ENCODE measurements at regions not wholly inside any gene's neighbourhood (a gene's known extent, or its start where the extent isn't known, plus 50 kb on each side); places are given as distances from the start of the nearest gene placed in this dataset.

DNA sequence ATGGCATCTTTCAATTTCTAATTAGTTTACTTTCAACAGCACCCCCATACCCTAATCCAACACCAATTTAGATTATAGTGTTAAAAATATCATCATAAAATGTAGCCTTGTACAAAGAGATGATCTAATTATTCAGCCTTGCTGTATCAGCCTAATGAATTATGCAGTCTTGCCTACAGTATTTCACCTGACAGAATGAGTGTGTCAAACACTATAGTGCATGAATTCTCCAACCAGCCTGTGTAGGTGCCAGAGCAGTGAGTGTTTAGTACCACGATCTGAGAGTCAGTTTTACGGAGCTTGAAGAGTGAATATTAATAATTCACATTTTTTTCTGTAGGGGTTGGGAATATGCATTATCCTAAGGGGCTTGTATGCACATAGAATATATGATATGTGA, 411.6 kb upstream of the SLC14A2 start:
- Histone ChIP-seq H3K27me3 (ENCODE audit: control insufficient read depth, insufficient read depth, low read length) (peaks cover 4% of the 10 kb centered on the region; the same call in 1 of the 2 replicates), H3K56ac (ENCODE audit: extremely low read depth, insufficient read depth, low read length) (no peak overlapping the region), H2AFZ (replicated peaks; ENCODE audit: low read length, poor library complexity) (no peak overlapping the region), H3K14ac (replicated peaks; ENCODE audit: low read depth, low read length) (no peak overlapping the region), H3K9ac (ENCODE audit: low read depth, low read length) (no peak overlapping the region), H3K9me3 (ENCODE audit: control insufficient read depth, insufficient read depth, low read length) (no peaks in the 10 kb centered on the region), H4K20me1 (ENCODE audit: insufficient read depth, low read length) (no peaks in the 10 kb centered on the region), H3K18ac (ENCODE audit: low read depth, low read length) (no peak overlapping the region), H4K5ac (ENCODE audit: low read depth, low read length) (no peak overlapping the region), H2BK15ac (ENCODE audit: low read depth, low read length) (no peak overlapping the region), H3K4me3 (ENCODE audit: insufficient read depth, low read depth, low read length) (no peak overlapping the region), H3K4me1 (ENCODE audit: control insufficient read depth, insufficient read depth, low read length) (no peaks in the 10 kb centered on the region), H3K9me1 (ENCODE audit: insufficient read depth, low read length) (no peaks in the 10 kb centered on the region), H2BK5ac (ENCODE audit: low read depth, low read length, poor library complexity, severe bottlenecking) (no peak overlapping the region), H3K4ac (ENCODE audit: low read depth, low read length) (no peak overlapping the region), H4K91ac (ENCODE audit: insufficient read depth, low read depth, low read length) (no peak overlapping the region), H3K27ac (ENCODE audit: insufficient read depth, low read length) (no peak overlapping the region), H2BK20ac (ENCODE audit: low read depth, low read length) (no peak overlapping the region), H3K23ac (ENCODE audit: low read depth, low read length) (no peak overlapping the region), H3K79me1 (ENCODE audit: low read depth in 1 of 2, low read length in 2 of 2) (no peaks in the 10 kb centered on the region), H2BK120ac (ENCODE audit: low read depth, low read length) (no peak overlapping the region), H2AK5ac (ENCODE audit: low read depth, low read length) (no peak overlapping the region), H4K8ac (ENCODE audit: low read depth in 2 of 2, low read length in 2 of 2) (no peak overlapping the region), H3K4me2 (ENCODE audit: low read depth, low read length) (no peak overlapping the region), H2AK9ac (replicated peaks; ENCODE audit: low read depth, low read length, poor library complexity) (no peak overlapping the region), H3K36me3 (ENCODE audit: control insufficient read depth, insufficient read depth, low read length) (no peaks in the 10 kb centered on the region)
- ATAC-seq (ENCODE audit: low read depth): no peak
- dilution Hi-C loops (cut with HindIII; ENCODE audit: low sequenced_read_pairs, unreplicated experiment): no loop called here
- intact Hi-C loops (cut with micrococcal nuclease): no loop called here
- WGBS, 2 experiments (ENCODE audit: extremely low coverage in 2 of 2, insufficient read length in 1 of 2): no CpG with 5 or more reads among the region's 2 CpGs
- TF ChIP-seq FOS (IDR thresholded peaks at IDR 0.05; ENCODE audit: low read depth, low read length) (no peak), SMC3 (IDR thresholded peaks at IDR 0.05; ENCODE audit: low read depth, low read length) (no peak), RFX5 (IDR thresholded peaks at IDR 0.05; ENCODE audit: low read depth, low read length) (no peak), CHD1 (IDR thresholded peaks at IDR 0.05; ENCODE audit: low read depth, low read length) (no peak), NFE2L2 (IDR thresholded peaks at IDR 0.05; ENCODE audit: low read depth, low read length) (no peak), POLR2A (IDR thresholded peaks at IDR 0.05; ENCODE audit: low read depth, low read length) (no peak), RAD21 (IDR thresholded peaks at IDR 0.05; ENCODE audit: low read length) (no peak), BHLHE40 (IDR thresholded peaks at IDR 0.05; ENCODE audit: low read depth, low read length) (no peak), RCOR1 (IDR thresholded peaks at IDR 0.05; ENCODE audit: insufficient replicate concordance, low read length) (no peak), CEBPB (IDR thresholded peaks at IDR 0.05; ENCODE audit: low read depth, low read length) (no peak), ELK1 (IDR thresholded peaks at IDR 0.05; ENCODE audit: borderline replicate concordance, low read depth, low read length) (no peak), MAZ (IDR thresholded peaks at IDR 0.05; ENCODE audit: borderline replicate concordance, low read depth, low read length) (no peak)
- TF ChIP-seq, protein P1, sequence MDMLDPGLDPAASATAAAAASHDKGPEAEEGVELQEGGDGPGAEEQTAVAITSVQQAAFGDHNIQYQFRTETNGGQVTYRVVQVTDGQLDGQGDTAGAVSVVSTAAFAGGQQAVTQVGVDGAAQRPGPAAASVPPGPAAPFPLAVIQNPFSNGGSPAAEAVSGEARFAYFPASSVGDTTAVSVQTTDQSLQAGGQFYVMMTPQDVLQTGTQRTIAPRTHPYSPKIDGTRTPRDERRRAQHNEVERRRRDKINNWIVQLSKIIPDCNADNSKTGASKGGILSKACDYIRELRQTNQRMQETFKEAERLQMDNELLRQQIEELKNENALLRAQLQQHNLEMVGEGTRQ (IDR thresholded peaks at IDR 0.05; ENCODE audit: low read depth, low read length): no peak
- TF ChIP-seq, protein P2, sequence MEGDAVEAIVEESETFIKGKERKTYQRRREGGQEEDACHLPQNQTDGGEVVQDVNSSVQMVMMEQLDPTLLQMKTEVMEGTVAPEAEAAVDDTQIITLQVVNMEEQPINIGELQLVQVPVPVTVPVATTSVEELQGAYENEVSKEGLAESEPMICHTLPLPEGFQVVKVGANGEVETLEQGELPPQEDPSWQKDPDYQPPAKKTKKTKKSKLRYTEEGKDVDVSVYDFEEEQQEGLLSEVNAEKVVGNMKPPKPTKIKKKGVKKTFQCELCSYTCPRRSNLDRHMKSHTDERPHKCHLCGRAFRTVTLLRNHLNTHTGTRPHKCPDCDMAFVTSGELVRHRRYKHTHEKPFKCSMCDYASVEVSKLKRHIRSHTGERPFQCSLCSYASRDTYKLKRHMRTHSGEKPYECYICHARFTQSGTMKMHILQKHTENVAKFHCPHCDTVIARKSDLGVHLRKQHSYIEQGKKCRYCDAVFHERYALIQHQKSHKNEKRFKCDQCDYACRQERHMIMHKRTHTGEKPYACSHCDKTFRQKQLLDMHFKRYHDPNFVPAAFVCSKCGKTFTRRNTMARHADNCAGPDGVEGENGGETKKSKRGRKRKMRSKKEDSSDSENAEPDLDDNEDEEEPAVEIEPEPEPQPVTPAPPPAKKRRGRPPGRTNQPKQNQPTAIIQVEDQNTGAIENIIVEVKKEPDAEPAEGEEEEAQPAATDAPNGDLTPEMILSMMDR (conservative IDR thresholded peaks at IDR 0.05; ENCODE audit: low read depth, low read length): no peak
- in situ Hi-C loops (cut with MboI; ENCODE audit: low sequenced_read_pairs): no loop called here
- ChIA-PET CTCF (no interaction called here), POLR2A (ENCODE audit: unreplicated experiment) (no interaction called here)
- no peak for DNase-seq
- BruUV-seq (replicated peaks): no TSS peak

Measured in IMR-90 (cell line).